G401 (cell line): ENCODE measurements at regions not wholly inside any gene's neighbourhood (a gene's known extent, or its start where the extent isn't known, plus 50 kb on each side); places are given as distances from the start of the nearest gene placed in this dataset.
"Not testable (repeated sequence)": the region's sequence is repeated elsewhere in the genome, so short reads cannot be mapped to it uniquely, and the experiment has no call there.

Source experiments
- DNase-seq: peaks from one replicate; pipeline ENCODE4 v3.0.0-alpha.2; 2015; ENCODE audit warnings: low spot score
- in situ Hi-C: cut with HindIII; loops from 2 replicates; pipeline ENCODE4 v1.10.0; 2016; ENCODE audit warnings: low sequenced_read_pairs, mixed read lengths

GRCh38 chr22:25281675-25282345 is 62.4 kb downstream of the CRYBB2 start:
- in situ Hi-C loops: no loop called here
- peak; percentile 8 for DNase-seq

- in situ Hi-C loops: no loop called here
- no peak for DNase-seq
These were observed 62.9 kb downstream of the CRYBB2 start for GRCh38 chr22:25282346-25282670.

DNA sequence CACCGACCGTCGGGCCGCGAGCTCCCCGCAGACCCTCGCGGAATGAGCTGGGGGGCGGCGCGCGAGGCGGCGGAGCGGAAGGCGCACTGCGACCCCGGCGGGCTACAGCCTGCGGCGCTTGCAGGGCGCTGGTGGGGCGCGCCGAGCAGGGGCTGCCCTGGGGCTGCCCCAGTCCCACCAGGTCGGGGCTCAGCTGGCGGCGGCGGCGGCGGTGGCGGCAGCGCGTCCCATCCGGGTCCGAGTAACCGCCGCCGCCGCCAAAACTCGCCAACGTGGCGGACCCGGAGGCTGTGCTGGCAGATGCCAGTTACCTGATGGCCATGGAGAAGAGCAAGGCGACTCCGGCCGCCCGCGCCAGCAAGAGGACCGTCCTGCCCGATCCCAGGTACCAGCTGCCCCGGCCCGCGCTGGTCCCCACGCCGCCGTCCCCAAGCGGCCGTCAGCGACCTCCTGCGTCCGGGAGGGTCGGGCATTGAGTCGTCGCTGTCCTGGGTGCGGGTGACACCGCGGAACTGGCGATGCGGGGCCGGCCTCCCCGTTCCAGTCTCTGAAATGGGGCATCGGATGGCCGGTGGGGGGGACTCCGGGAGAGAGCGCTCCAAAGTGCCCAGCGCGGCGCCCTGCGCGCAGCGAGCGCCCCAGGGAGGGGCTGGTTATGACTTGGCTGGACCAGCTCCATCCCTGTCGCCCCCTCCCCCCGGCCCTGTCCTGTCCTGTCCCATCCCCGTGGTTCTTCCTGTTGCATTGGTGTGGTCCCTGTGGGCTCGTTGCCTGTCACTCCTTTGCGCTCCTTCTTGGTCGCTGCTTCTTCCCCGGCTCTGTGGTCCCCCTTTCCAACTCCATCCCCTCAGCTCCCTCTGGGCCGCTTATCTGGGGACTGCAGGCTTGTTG is 63.5 kb downstream of the CRYBB2 start:
- DNase-seq: peak; percentile 9
- in situ Hi-C loops: no loop called here

DNA sequence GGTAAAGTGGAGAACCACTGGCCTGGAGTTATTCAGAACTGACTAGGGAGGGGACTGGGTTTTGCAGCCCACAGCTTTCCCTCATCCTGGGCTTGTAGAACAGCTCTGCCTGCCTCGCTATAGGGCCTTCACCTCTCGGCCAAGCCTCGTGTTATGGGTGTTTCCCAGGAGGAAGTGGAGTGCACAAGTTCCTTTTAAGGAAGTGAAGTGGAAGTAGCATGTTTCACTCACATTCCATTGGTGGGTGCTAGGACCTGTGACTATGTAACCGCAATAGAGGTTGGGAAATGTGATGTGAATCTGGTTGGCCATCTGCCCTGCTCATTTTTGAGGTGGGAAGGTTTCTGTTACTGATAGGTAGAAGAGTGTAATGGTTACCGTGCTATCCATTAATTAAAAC is 69.0 kb downstream of the CRYBB2 start:
- DNase-seq, in situ Hi-C loops: not testable (repeated sequence)

GRCh38 chr22:25301912-25302311 is 82.5 kb downstream of the CRYBB2 start:
- in situ Hi-C loops, DNase-seq: not testable (repeated sequence)

- in situ Hi-C loops, DNase-seq: not testable (repeated sequence)
These were observed 90.1 kb downstream of the CRYBB2 start for GRCh38 chr22:25309586-25309985.

GRCh38 chr22:25311924-25312323 is 92.5 kb downstream of the CRYBB2 start:
- in situ Hi-C loops, DNase-seq: not testable (repeated sequence)

- in situ Hi-C loops: no loop called here
- no peak for DNase-seq
These were observed 98.8 kb downstream of the CRYBB2 start for GRCh38 chr22:25318081-25318823.

DNA sequence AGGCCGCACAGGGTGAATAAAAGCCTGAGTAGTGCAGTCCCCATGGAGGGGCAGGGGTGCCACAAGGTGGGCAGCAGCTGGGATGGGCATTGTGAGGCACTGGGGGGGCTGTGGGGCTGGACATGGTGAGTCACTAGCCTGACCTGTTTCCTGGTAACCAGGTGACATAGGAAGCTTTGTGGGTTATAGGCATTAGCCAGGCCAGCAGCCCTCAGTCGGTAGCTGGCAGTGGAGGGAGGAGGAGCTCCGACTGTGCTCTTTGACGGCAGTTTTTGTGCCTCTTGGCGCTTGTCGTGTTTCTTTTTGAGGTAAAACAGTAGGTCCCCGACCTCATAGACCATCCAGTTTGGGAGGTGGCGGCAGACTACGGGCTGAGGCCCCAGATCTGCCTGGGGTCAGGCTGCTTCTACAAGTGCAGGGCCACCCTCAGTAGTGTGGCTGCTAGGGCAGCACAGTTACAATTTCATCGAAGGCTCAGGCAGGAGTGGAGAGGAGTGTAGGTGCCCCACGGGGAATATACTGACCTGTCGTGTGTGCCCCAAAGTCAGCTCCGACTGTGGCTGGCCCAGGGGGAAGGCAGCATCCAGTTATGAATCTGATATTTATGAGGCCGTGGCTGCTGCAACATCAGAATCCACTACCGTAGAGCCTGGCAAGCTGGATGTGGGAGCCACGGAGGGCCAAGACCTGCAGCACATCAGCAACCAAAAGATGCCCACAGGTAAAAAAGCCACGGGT is 107.7 kb downstream of the CRYBB2 start:
- no peak for DNase-seq
- in situ Hi-C loops: no loop called here

GRCh38 chr22:25331050-25331449 is 111.6 kb downstream of the CRYBB2 start:
- DNase-seq: no peak
- in situ Hi-C loops: no loop called here

- in situ Hi-C loops, DNase-seq: not testable (repeated sequence)
These were observed 112.5 kb downstream of the CRYBB2 start for GRCh38 chr22:25331911-25332310.

GRCh38 chr22:25332386-25332785 is 112.9 kb downstream of the CRYBB2 start:
- DNase-seq: no peak
- in situ Hi-C loops: no loop called here

DNA sequence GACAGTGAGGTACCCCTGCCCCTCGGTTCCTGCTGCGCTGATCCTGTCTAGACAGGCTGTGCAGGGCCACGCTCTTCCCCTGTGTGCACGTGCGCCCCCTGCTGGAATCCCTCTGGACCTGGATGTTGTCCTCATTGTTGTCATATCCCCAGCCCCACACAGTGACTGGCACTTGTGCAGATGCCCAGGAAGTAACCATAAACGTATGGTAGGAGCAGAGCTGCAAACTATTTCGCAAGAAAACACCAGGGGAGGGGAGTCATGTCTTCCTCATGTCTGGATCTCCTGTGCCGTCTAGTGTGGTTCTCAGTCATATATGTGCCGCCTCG is 114.7 kb downstream of the CRYBB2 start:
- DNase-seq: peak; percentile 51
- in situ Hi-C loops: no loop called here

- in situ Hi-C loops, DNase-seq: not testable (repeated sequence)
These were observed 115.2 kb downstream of the CRYBB2 start for GRCh38 chr22:25334631-25335030.

GRCh38 chr22:25335276-25335675 is 115.8 kb downstream of the CRYBB2 start:
- DNase-seq, in situ Hi-C loops: not testable (repeated sequence)

GRCh38 chr22:25340536-25340935 is 121.1 kb downstream of the CRYBB2 start:
- DNase-seq, in situ Hi-C loops: not testable (repeated sequence)

- DNase-seq, in situ Hi-C loops: not testable (repeated sequence)
These were observed 124.9 kb downstream of the CRYBB2 start for GRCh38 chr22:25344366-25344765.

- in situ Hi-C loops: no loop called here
- no peak for DNase-seq
These were observed 127.7 kb downstream of the CRYBB2 start for GRCh38 chr22:25346859-25347751.
